Right ventricle myocardium superior (tissue), 1 donor: ENCODE measurements at regions not wholly inside any gene's neighbourhood (a gene's known extent, or its start where the extent isn't known, plus 50 kb on each side); places are given as distances from the start of the nearest gene placed in this dataset.
"Not testable (repeated sequence)": the region's sequence is repeated elsewhere in the genome, so short reads cannot be mapped to it uniquely, and the experiment has no call there.

Experiments
- ATAC-seq: fragments of 200-7000 bp; cut with Tn5 transposase; one replicate; pipeline ENCODE4 v1.9.1; 2020; ENCODE audit warnings: mild to moderate bottlenecking; ENCODE audit not compliant: poor library complexity
- DNase-seq: peaks from one replicate; pipeline ENCODE4 v3.0.0-alpha.2; 2020
- intact Hi-C: fragments of 100-400 bp; cut with DNase I; formaldehyde crosslinking; loops from one replicate; pipeline ENCODE4 v1.11.2; 2022
- donor health status: DM: no; HTN: yes; CAD: no; lungs with severe emphysema.

- intact Hi-C loops: no loop called here
- DNase-seq (no peak), ATAC-seq (no peak)
These were observed 195.5 kb upstream of the DAAM1 start for GRCh38 chr14:58992935-58993334.

DNA sequence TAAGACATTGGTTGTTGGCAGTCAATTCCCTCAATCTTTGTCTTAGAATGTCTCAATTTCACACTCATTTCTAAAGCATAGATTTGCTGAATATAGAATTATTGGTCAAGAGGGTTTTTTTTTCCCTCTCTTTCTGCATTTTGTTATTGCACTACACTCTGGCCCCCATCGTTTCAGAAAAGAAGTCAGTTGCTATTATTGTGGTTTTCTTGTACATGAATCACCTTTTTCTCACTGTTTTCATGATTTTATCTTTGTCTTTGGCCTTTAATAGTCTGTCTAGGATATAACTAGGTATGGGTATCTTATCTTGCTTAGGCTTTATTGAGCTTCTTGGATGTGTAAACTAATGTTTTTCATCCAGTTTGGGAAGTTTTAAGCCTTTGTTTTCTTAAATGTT, 194.3 kb upstream of the DAAM1 start:
- no peak for ATAC-seq
- intact Hi-C loops: no loop called here
- DNase-seq: no peak

DNA sequence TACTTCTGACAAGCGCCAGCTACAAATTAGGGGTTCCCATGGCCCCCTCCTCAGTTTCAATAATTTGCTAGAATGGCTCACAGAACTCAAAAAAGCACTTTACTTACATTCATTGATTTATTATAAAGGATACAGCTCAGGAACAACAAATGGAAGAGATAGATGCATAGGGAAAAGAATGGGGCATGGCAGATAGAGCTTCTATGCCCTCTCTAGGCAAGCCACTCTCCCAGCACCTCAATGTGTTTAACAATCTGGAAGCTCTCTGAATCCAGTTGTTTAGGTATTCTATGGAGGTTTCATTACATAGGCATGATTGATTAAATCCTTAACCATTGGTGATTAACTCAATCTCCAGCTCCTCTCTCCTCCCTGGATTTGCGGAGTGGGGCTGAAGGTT, 184.5 kb upstream of the DAAM1 start:
- ATAC-seq: no peak
- intact Hi-C loops: no loop called here
- DNase-seq: no peak

DNA sequence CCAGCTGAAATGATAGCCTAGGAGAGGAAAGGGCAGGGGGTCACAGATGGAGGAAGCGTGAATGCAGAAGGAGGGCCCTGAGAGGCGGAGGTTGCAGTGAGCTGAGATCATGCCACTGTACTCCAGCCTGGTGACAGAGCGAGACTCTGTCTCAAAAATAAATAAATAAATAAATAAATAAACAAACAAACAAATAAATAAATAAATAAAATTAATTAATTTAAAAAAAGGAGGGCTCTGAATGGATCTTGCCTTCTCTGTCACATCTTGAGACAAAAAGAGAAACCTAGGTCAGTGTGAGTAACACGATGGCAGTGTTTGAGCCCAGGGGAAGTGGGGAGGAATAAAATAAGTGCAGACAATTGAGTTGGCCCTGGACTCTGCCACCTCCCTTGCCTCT, 182.3 kb upstream of the DAAM1 start:
- DNase-seq, intact Hi-C loops, ATAC-seq: not testable (repeated sequence)

DNA sequence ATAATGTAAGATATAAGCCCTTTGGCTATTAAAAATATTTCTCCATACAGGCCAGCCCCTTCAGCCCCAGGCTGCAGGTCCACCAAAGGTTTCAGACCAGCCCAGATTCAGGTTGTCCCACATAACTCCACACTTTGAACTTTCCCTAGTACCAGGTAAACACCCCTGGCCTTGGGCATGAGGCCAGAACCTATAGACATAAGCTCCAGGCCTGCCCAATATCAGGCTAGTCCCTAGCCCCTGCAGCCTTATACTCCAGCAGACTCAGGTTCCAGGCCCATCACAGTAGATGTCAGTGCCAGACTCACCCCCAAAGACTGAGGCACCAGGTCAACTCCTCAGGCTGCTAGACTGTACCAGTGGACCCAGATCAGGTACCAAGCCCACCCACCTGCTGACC, 178.5 kb upstream of the DAAM1 start:
- no peak for DNase-seq
- ATAC-seq: no peak
- intact Hi-C loops: no loop called here

DNA sequence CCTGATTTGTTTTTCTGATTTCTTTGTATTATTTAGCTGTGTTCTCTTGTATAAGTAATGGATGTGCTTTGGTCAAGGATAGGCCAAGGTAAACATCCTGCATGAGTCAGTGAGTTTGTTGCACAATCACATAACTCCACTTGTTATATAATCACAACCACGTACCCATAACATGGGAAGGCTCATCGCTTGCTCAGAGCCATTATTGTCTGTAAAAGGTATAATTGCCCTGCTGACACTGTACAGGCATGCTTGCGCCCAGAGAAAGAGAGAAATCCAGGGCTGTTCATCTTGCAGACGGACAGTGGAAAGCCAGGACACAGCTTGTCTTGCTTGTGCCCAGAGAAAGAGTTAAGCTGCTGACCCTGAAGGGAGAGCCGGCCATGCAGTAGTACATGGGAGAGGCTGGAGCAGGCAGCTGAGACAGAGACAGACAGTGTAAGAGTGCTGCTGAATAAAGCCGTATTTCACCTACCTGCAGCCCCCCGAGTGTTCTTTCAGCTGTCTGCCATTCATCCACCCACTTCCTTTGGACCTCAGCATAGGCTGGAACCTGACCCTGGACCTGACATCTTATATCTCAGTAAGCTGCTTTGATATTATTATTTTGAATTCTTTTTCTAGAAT, 174.7 kb upstream of the DAAM1 start:
- DNase-seq (no peak), ATAC-seq (no peak)
- intact Hi-C loops: no loop called here

DNA sequence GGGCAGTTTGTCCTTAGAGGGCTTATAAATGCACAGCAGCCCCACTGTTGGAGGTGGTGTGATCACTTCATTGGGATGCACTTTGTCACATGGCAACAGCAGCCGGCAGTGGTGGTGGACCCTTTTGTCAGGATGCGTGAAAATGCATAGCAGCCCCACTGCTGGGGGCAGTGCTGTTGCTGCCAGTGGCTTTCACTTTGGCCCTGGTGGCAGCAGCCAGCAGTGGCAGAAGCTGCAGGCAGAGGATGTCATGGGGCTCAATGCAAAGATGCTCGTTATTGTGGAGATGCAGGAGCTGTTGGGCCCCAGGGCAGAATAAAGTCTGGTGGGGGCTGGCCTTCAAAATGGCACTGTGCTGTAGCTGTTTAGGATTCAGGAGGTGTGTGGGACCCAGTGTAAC, 173.0 kb upstream of the DAAM1 start:
- intact Hi-C loops: no loop called here
- no peak for ATAC-seq

GRCh38 chr14:59017285-59017965, 171.0 kb upstream of the DAAM1 start:
- DNase-seq (no peak), ATAC-seq (no peak)
- intact Hi-C loops: no loop called here

More for the DNA sequence above, 173.0 kb upstream of the DAAM1 start:
- DNase-seq: no peak

GRCh38 chr14:59018460-59018859, 170.0 kb upstream of the DAAM1 start:
- intact Hi-C loops: no loop called here
- DNase-seq (no peak), ATAC-seq (no peak)

- no peak for DNase-seq
- intact Hi-C loops: no loop called here
- no peak for ATAC-seq
These were observed 169.5 kb upstream of the DAAM1 start for GRCh38 chr14:59018978-59019377.

GRCh38 chr14:59020382-59020781, 168.1 kb upstream of the DAAM1 start:
- intact Hi-C loops: no loop called here
- no peak for DNase-seq
- ATAC-seq: no peak

DNA sequence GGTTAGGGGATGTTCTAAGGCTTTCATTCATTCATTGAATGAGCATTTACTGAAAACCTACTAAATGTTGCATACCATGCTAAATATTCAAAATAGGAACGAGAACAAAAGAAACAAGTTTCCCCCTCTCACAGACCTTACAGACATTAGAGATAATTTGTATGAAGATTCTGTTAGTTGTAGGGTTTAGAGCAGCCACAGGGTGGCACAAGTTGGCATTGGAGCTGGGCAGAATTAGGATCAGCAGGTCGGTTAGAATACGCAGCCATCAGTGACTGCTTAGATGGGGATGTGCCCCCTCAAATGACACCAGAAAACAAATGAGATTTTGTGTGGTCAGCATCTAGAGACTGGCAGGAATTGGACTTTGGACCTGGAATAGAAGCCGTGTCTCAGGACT, 166.3 kb upstream of the DAAM1 start:
- DNase-seq: no peak
- ATAC-seq: no peak
- intact Hi-C loops: no loop called here

DNA sequence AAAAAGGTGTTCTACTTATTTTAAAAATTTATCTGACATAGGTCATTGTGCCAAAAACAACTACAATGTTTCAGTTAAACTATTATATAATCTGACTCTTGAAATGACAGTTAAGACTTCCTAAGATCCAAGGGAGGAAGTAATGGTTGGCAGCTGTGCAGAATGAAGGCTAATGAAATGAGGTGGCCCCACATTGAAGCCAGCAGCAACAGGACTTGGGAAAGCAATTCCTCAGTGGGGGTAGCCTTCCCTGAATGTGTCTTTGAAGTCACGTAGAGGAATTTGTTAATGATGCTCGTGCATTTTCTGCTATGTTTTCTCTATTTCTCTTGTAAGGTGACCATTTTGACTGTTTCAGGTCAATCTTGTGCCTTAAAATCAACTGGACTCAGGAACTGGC, 162.4 kb upstream of the DAAM1 start:
- DNase-seq: no peak
- ATAC-seq: no peak
- intact Hi-C loops: no loop called here

DNA sequence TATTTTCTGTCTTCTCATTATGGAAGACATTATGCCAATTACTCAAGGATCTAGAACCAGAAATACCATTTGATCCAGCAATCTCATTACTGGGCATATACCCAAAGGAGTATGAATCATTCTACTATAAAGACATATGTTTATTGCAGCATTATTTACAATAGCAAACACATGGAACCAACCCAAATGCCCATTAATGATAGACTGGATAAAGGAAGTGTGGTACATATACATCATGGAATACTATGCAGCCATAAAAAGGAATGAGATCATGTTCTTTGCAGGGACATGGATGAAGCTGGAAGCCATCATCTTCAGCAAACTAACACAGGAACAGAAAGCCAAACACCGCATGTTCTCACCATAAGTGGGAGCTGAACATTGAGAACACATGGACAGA, 161.8 kb upstream of the DAAM1 start:
- ATAC-seq, DNase-seq, intact Hi-C loops: not testable (repeated sequence)

- DNase-seq: peak; percentile 56
- intact Hi-C loops: no loop called here
These were observed 159.8 kb upstream of the DAAM1 start for GRCh38 chr14:59028476-59029202.

GRCh38 chr14:59032826-59033225, 155.6 kb upstream of the DAAM1 start:
- intact Hi-C loops: no loop called here
- no peak for DNase-seq
- ATAC-seq: no peak

More at GRCh38 chr14:59028476-59029202, 159.8 kb upstream of the DAAM1 start:
- peak; percentile 88 for ATAC-seq

DNA sequence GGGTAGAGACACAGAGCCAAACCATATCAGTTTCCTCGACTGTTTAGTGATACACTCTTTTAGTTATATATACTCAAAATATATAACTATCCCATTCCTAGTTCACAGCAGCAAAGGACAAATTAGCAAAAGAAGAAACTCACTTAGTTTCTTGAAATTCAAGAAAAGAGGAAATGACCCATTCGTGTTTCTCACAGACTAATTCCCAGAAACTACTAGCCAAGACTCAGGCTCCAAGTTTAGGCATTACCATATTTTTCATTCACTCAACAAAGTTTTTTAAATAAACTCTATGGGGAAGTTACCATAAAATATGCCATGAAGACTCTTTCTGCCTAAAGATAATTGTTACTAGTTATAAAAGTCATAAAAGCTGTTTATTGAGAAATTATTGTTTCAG, 152.3 kb upstream of the DAAM1 start:
- ATAC-seq (no peak), DNase-seq (no peak)
- intact Hi-C loops: no loop called here

DNA sequence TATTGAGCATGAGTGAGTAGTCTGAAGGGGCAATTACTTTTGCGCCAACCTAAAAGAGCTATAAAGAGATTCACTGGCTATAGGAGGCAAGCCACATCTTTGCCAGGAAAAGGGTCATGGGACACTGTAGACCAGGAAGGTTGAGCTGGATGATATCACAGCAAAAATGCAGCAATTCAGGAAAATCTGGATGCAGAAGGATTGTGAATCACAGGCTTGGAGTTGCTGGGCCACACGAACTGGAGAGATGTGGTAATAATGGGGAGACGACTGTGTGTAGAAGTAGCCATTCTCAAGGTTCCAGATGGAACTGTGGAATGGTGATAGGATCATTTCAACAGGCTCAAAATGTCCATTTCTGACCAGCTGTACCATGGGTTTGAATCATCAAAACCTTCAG, 151.4 kb upstream of the DAAM1 start:
- intact Hi-C loops: no loop called here
- DNase-seq (no peak), ATAC-seq (no peak)

DNA sequence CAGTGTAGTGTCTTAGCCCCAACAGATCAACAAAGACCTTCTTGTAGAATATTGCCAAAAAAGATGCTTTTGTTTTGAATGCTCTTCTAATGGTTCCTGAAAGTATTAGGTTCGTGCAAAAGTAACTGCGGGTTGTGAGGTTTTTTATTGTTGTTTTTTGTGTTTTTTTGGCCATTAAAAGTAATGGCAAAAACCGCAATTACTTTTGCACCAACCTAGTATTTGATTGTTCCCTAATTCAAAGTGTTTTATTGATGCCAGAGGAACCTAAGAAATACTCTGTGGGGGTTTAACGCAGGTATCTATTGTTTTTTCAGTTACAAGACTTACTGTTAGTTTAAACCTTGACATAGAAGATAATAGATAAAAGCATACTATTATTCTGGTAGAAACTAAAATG, 150.8 kb upstream of the DAAM1 start:
- no peak for ATAC-seq
- DNase-seq: no peak
- intact Hi-C loops: no loop called here

GRCh38 chr14:59038746-59039145, 149.7 kb upstream of the DAAM1 start:
- DNase-seq (no peak), ATAC-seq (no peak)
- intact Hi-C loops: no loop called here
